PC-9 (cell line): ENCODE measurements at regions not wholly inside any gene's neighbourhood (a gene's known extent, or its start where the extent isn't known, plus 50 kb on each side); places are given as distances from the start of the nearest gene placed in this dataset.

ENCODE experiments used
- CTCF ChIP-seq: fragments of 200-600 bp; sonication (generic); conservative IDR thresholded peaks from 2 replicates; pipeline ENCODE4 v1.6.1; 2017; ENCODE audit warnings: mixed run types, antibody characterized with exemption, mild to moderate bottlenecking, moderate library complexity
- EZH2 ChIP-seq: fragments of 200-600 bp; sonication (generic); IDR thresholded peaks from 2 replicates; pipeline ENCODE4 v1.8.0; 2017; ENCODE audit warnings: antibody characterized with exemption, low read depth

GRCh38 chr14:101026341-101026740 lies 122.8 kb upstream of the RTL1 start:
- TF ChIP-seq CTCF = no peak
- no peak for TF ChIP-seq EZH2
